ENCODE measurements at regions not wholly inside any gene's neighbourhood (a gene's known extent, or its start where the extent isn't known, plus 50 kb on each side); places are given as distances from the start of the nearest gene placed in this dataset.
"Not testable (repeated sequence)": the region's sequence is repeated elsewhere in the genome, so short reads cannot be mapped to it uniquely, and the experiment has no call there.

DNA sequence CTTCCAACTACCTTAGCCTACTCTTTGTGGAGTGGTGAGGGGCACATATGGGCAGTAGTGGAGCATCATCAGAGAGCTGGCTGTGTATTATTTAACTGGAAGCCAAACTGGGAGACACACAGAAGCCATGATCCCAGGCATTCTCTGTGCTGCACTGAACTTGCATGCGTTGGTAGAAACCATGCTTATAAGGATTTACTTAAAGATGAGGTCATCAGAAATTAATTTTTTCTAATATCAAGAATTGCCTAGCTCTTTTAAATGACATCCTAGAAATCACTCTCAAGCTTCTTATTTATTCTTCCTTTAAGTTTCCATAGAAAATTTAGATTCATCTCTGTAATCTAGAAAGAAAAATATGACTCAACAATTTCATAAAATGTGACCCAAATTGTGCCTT, 136.2 kb downstream of the KCNK1 start:
- no peak for DNase-seq
- Histone ChIP-seq H3K4me1 (no peaks in the 10 kb centered on the region), H3K36me3 (no peaks in the 10 kb centered on the region), H3K9me3 (no peaks in the 10 kb centered on the region), H3K27me3 (no peaks in the 10 kb centered on the region), H3K4me3 (replicated peaks in 1 of 3) (no peak overlapping the region), H3K27ac (no peak overlapping the region)
- WGBS, 2 donors = 96 to 97% methylated on average over 1 of the region's 1 CpG
- intact Hi-C loops (cut with DNase I) = no loop called here
- no peak for TF ChIP-seq POLR2A (IDR thresholded peaks at IDR 0.05)
- TF ChIP-seq, protein P1, sequence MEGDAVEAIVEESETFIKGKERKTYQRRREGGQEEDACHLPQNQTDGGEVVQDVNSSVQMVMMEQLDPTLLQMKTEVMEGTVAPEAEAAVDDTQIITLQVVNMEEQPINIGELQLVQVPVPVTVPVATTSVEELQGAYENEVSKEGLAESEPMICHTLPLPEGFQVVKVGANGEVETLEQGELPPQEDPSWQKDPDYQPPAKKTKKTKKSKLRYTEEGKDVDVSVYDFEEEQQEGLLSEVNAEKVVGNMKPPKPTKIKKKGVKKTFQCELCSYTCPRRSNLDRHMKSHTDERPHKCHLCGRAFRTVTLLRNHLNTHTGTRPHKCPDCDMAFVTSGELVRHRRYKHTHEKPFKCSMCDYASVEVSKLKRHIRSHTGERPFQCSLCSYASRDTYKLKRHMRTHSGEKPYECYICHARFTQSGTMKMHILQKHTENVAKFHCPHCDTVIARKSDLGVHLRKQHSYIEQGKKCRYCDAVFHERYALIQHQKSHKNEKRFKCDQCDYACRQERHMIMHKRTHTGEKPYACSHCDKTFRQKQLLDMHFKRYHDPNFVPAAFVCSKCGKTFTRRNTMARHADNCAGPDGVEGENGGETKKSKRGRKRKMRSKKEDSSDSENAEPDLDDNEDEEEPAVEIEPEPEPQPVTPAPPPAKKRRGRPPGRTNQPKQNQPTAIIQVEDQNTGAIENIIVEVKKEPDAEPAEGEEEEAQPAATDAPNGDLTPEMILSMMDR (IDR thresholded peaks at IDR 0.05) = no peak

DNA sequence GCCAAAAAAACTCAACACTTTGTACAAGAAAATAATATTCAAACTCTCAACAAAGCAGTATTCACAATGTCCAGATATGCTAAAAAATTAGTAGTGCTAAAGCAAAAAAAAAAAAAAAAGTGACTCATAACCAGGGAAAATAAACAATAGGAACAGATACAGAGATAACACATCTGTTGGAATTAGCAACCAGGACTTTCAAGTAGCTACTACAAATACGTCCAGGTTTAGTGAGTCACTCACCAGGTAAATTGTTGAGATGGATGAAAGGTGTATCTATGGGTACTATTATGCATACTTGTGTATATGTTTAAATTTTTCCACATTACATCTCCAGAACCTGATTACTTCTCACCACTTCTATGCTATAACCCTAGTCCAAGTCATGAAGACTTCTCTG, 144.8 kb upstream of the SLC35F3 start:
- DNase-seq = no peak
- Histone ChIP-seq H3K27me3 (no peaks in the 10 kb centered on the region), H3K4me3 (replicated peaks in 1 of 3) (no peak overlapping the region), H3K9me3 (no peaks in the 10 kb centered on the region), H3K4me1 (no peaks in the 10 kb centered on the region), H3K36me3 (no peaks in the 10 kb centered on the region), H3K27ac (no peak overlapping the region)
- intact Hi-C loops (cut with DNase I) = no loop called here
- TF ChIP-seq, protein P1 (IDR thresholded peaks at IDR 0.05) = no peak
- no peak for TF ChIP-seq POLR2A (IDR thresholded peaks at IDR 0.05)
- 58 to 59% methylated on average over 1 of the region's 1 CpG for WGBS, 2 donors

DNA sequence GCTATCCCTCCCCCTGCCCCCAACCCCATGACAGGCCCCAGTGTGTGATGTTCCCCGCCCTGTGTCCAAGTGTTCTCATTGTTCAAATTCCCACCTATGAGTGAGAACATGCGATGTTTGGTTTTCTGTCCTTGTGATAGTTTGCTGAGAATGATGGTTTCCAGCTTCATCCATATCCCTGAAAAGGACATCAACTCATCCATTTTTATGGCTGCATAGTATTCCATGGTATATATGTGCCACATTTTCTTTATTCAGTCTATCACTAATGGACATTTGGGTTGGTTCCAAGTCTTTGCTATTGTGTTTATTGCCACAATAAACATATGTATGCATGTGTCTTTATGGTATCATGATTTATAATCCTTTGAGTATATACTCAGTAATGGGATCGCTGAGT, 140.2 kb upstream of the SLC35F3 start:
- H3K4me1 ChIP-seq; H3K4me3 ChIP-seq (replicated peaks in 1 of 3); H3K9me3 ChIP-seq; intact Hi-C loops (cut with DNase I); DNase-seq; H3K36me3 ChIP-seq; H3K27me3 ChIP-seq; H3K27ac ChIP-seq: not testable (repeated sequence)
- WGBS, 2 donors = 98 to 99% methylated on average over 3 of the region's 3 CpGs

DNA sequence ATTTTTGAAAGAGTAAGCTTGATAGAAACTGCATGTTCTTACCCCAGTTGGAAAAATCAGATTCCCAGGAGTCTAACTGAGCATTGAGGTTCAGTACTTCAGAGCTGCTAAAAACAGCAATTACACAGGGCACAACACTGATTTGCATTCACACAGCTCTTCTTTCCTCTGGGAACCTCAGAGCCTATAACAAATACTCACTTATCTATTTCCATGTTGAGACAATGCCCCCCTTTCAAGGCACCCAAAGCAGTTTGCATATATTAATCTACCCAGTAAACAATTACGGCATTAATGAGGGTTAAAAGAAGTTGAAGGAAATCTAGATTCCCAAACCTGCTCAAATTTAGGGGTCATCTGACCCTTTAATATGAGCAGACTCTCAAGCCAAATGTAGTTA, 126.9 kb upstream of the SLC35F3 start:
- H3K27ac ChIP-seq = no peak overlapping the region
- H3K27me3 ChIP-seq = no peaks in the 10 kb centered on the region
- no peak overlapping the region for H3K4me3 ChIP-seq (replicated peaks in 1 of 3)
- DNase-seq = no peak
- H3K4me1 ChIP-seq = no peaks in the 10 kb centered on the region
- 92 to 97% methylated on average over 1 of the region's 1 CpG for WGBS, 2 donors
- TF ChIP-seq, protein P1 (IDR thresholded peaks at IDR 0.05) = no peak
- TF ChIP-seq POLR2A (IDR thresholded peaks at IDR 0.05) = no peak
- H3K9me3 ChIP-seq = no peaks in the 10 kb centered on the region
- intact Hi-C loops (cut with DNase I) = no loop called here
- no peaks in the 10 kb centered on the region for H3K36me3 ChIP-seq

DNA sequence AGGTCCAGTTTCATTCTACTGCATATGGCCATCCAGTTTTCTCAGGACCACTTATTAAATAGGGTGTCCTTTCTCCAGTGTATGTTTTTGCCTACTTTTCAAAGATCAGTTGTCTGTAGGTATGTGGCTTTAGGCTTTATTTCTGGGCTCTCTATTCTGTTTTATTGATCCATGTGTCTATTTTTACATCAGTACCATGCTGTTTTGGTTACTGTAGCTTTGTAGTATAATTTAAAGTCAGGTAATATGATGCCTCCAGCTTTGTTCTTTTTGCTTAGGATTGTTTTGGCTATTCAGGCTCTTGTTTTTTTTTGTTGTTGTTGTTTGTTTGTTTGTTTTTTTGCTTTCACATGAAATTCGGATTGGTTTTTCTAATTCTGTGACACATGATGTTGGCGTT, 124.4 kb upstream of the SLC35F3 start:
- Histone ChIP-seq H3K27ac (no peak overlapping the region), H3K4me1 (no peaks in the 10 kb centered on the region), H3K27me3 (no peaks in the 10 kb centered on the region), H3K9me3 (no peaks in the 10 kb centered on the region), H3K4me3 (replicated peaks in 1 of 3) (no peak overlapping the region), H3K36me3 (no peaks in the 10 kb centered on the region)
- 93 to 99% methylated on average over 2 of the region's 2 CpGs for WGBS, 2 donors
- TF ChIP-seq, protein P1 (IDR thresholded peaks at IDR 0.05) = no peak
- TF ChIP-seq POLR2A (IDR thresholded peaks at IDR 0.05) = no peak
- DNase-seq = no peak
- intact Hi-C loops (cut with DNase I) = no loop called here

DNA sequence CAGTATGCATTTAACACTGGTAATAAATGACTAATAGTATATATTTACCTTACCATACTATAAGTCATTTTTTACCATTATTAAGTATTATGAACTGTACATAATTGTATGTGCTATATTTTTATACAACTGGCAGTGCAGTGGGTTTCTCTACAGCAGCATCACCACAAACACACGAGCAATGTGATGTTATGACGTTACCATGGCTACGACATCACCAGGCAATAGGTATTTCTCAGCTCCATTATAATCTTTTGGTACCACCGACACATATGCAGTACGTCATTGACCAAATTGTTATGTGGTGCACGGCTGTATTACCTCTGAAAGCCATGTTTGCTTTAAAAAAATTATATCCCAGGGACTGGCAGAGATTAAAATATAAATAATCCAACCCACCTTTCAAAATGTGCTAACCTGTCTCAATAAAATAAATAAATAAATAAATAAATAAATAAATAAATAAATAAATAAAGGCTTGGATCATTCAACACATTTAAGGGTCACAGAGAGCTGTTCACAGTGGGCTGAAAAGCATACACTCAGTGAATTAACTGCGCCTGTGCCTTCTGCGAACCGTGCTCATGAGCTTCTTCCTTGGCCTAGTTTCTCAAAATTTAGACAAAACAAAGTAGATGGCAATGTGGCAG, 121.4 kb upstream of the SLC35F3 start:
- intact Hi-C loops (cut with DNase I) = no loop called here

More for the DNA sequence above, 121.4 kb upstream of the SLC35F3 start:
- WGBS, 2 donors = 90 to 92% methylated on average over 9 of the region's 9 CpGs
- H3K9me3 ChIP-seq = no peaks in the 10 kb centered on the region
- H3K4me3 ChIP-seq (replicated peaks in 1 of 3) = no peak overlapping the region
- H3K36me3 ChIP-seq = no peaks in the 10 kb centered on the region
- no peak for DNase-seq
- no peak overlapping the region for H3K27ac ChIP-seq
- H3K27me3 ChIP-seq = no peaks in the 10 kb centered on the region
- TF ChIP-seq, protein P1 (IDR thresholded peaks at IDR 0.05) = no peak
- no peak for TF ChIP-seq POLR2A (IDR thresholded peaks at IDR 0.05)
- no peaks in the 10 kb centered on the region for H3K4me1 ChIP-seq
